ENCODE measurements at regions not wholly inside any gene's neighbourhood (a gene's known extent, or its start where the extent isn't known, plus 50 kb on each side); places are given as distances from the start of the nearest gene placed in this dataset.
"Not testable (repeated sequence)": the region's sequence is repeated elsewhere in the genome, so short reads cannot be mapped to it uniquely, and the experiment has no call there.

- Histone ChIP-seq H3K4me3 (no peak overlapping the region), H3K4me1 (replicated peaks in 1 of 2) (peaks cover 0 to 4% of the 10 kb centered on the region in 2 donors), H3K27ac (no peak overlapping the region)
- ATAC-seq (replicated peaks in 6 of 8) = no peak
- 25 to 100% (median 70%) methylated on average over 1 to 8 of the region's 8 CpGs for WGBS, 10 experiments
- in situ Hi-C loops (cut with MboI; ENCODE audit: low pct_unique_long_range_greater_than_20kb in 2 of 9, low sequenced_read_pairs in 9 of 9, unreplicated experiment in 9 of 9) = no loop called here
These were observed 51.6 kb upstream of the LYRM9 start for GRCh38 chr17:27944546-27945332.

GRCh38 chr17:27945333-27945616 lies 52.1 kb upstream of the LYRM9 start:
- in situ Hi-C loops (cut with MboI; ENCODE audit: low pct_unique_long_range_greater_than_20kb in 2 of 9, low sequenced_read_pairs in 9 of 9, unreplicated experiment in 9 of 9) = no loop called here
- ATAC-seq (replicated peaks in 6 of 8) = no peak
- H3K27ac ChIP-seq = no peak overlapping the region

GRCh38 chr17:27945953-27946352 lies 52.8 kb upstream of the LYRM9 start:
- ATAC-seq (replicated peaks in 6 of 8) = peak in 3 of 8 experiments; percentile 85 to 89 (median 88)
- Histone ChIP-seq H3K4me3 (no peak overlapping the region), H3K27ac (no peak overlapping the region), H3K4me1 (replicated peaks in 1 of 2) (peaks cover 0 to 4% of the 10 kb centered on the region in 2 donors)
- WGBS, 10 experiments = 40 to 87% (median 78%) methylated on average over 2 to 5 of the region's 5 CpGs; no CpG with 5 or more reads in 1 of the 10 experiments
- in situ Hi-C loops (cut with MboI; ENCODE audit: low pct_unique_long_range_greater_than_20kb in 2 of 9, low sequenced_read_pairs in 9 of 9, unreplicated experiment in 9 of 9) = no loop called here

More at GRCh38 chr17:27945333-27945616, 52.1 kb upstream of the LYRM9 start:
- 69 to 93% (median 83%) methylated on average over 1 to 6 of the region's 6 CpGs; no CpG with 5 or more reads in 5 of the 10 experiments for WGBS, 10 experiments
- Histone ChIP-seq H3K4me3 (no peak overlapping the region), H3K4me1 (replicated peaks in 1 of 2) (peaks cover 0 to 4% of the 10 kb centered on the region in 2 donors)

- Histone ChIP-seq H3K4me1 (replicated peaks in 1 of 2) (peaks cover 0 to 4% of the 10 kb centered on the region in 2 donors), H3K27ac (no peak overlapping the region), H3K4me3 (no peak overlapping the region)
- 0 to 93% (median 74%) methylated on average over 1 to 2 of the region's 2 CpGs; no CpG with 5 or more reads in 4 of the 10 experiments for WGBS, 10 experiments
- in situ Hi-C loops (cut with MboI; ENCODE audit: low pct_unique_long_range_greater_than_20kb in 2 of 9, low sequenced_read_pairs in 9 of 9, unreplicated experiment in 9 of 9) = no loop called here
- no peak for ATAC-seq (replicated peaks in 6 of 8)
These were observed 53.3 kb upstream of the LYRM9 start for GRCh38 chr17:27946513-27946912.

GRCh38 chr17:27947005-27947406 lies 53.8 kb upstream of the LYRM9 start:
- H3K4me3 ChIP-seq = no peak overlapping the region
- H3K4me1 ChIP-seq (replicated peaks in 1 of 2) = peaks cover 0 to 4% of the 10 kb centered on the region in 2 donors
- ATAC-seq (replicated peaks in 6 of 8) = peak in 5 of 8 experiments; percentile 60 to 90 (median 82)
- WGBS, 10 experiments = 0 to 67% (median 32%) methylated on average over 1 to 4 of the region's 4 CpGs
- H3K27ac ChIP-seq = no peak overlapping the region
- in situ Hi-C loops (cut with MboI; ENCODE audit: low pct_unique_long_range_greater_than_20kb in 2 of 9, low sequenced_read_pairs in 9 of 9, unreplicated experiment in 9 of 9) = no loop called here

GRCh38 chr17:27949304-27949703 lies 56.1 kb upstream of the LYRM9 start:
- Histone ChIP-seq H3K4me3 (no peak overlapping the region), H3K27ac (no peak overlapping the region), H3K4me1 (replicated peaks in 1 of 2) (peaks cover 0 to 4% of the 10 kb centered on the region in 2 donors)
- 20 to 100% (median 59%) methylated on average over 1 to 3 of the region's 3 CpGs; no CpG with 5 or more reads in 4 of the 10 experiments for WGBS, 10 experiments
- no peak for ATAC-seq (replicated peaks in 6 of 8)
- in situ Hi-C loops (cut with MboI; ENCODE audit: low pct_unique_long_range_greater_than_20kb in 2 of 9, low sequenced_read_pairs in 9 of 9, unreplicated experiment in 9 of 9) = no loop called here

GRCh38 chr17:27950225-27950624 lies 57.1 kb upstream of the LYRM9 start:
- 70 to 100% (median 91%) methylated on average over 1 to 4 of the region's 7 CpGs; no CpG with 5 or more reads in 4 of the 10 experiments for WGBS, 10 experiments
- H3K4me1 ChIP-seq (replicated peaks in 1 of 2); ATAC-seq (replicated peaks in 6 of 8); H3K27ac ChIP-seq; in situ Hi-C loops (cut with MboI; ENCODE audit: low pct_unique_long_range_greater_than_20kb in 2 of 9, low sequenced_read_pairs in 9 of 9, unreplicated experiment in 9 of 9); H3K4me3 ChIP-seq: not testable (repeated sequence)

- 45 to 94% (median 65%) methylated on average over 1 to 4 of the region's 5 CpGs; no CpG with 5 or more reads in 3 of the 10 experiments for WGBS, 10 experiments
- in situ Hi-C loops (cut with MboI; ENCODE audit: low pct_unique_long_range_greater_than_20kb in 2 of 9, low sequenced_read_pairs in 9 of 9, unreplicated experiment in 9 of 9) = no loop called here
- H3K4me1 ChIP-seq (replicated peaks in 1 of 2) = peaks cover 0 to 4% of the 10 kb centered on the region in 2 donors
- H3K4me3 ChIP-seq = no peak overlapping the region
- H3K27ac ChIP-seq = no peak overlapping the region
- ATAC-seq (replicated peaks in 6 of 8) = no peak
These were observed 57.8 kb upstream of the LYRM9 start for GRCh38 chr17:27950995-27951394.

- ATAC-seq (replicated peaks in 6 of 8) = peak in 1 of 8 experiments; percentile 28
- 40 to 60% (median 60%) methylated on average over 1 of the region's 6 CpGs; no CpG with 5 or more reads in 7 of the 10 experiments for WGBS, 10 experiments
- H3K4me1 ChIP-seq (replicated peaks in 1 of 2) = peaks cover 0 to under 1% of the 10 kb centered on the region in 2 donors
- no peak overlapping the region for H3K27ac ChIP-seq
- no peak overlapping the region for H3K4me3 ChIP-seq
- in situ Hi-C loops (cut with MboI; ENCODE audit: low pct_unique_long_range_greater_than_20kb in 2 of 9, low sequenced_read_pairs in 9 of 9, unreplicated experiment in 9 of 9) = no loop called here
These were observed 58.7 kb upstream of the LYRM9 start for GRCh38 chr17:27951872-27952271.

GRCh38 chr17:27952366-27952765 lies 59.2 kb upstream of the LYRM9 start:
- in situ Hi-C loops (cut with MboI; ENCODE audit: low pct_unique_long_range_greater_than_20kb in 2 of 9, low sequenced_read_pairs in 9 of 9, unreplicated experiment in 9 of 9) = no loop called here
- WGBS, 10 experiments = 20% methylated on average over 1 of the region's 7 CpGs; no CpG with 5 or more reads in 9 of the 10 experiments
- no peak overlapping the region for H3K27ac ChIP-seq
- ATAC-seq (replicated peaks in 6 of 8) = peak in 1 of 8 experiments; percentile 31
- no peak overlapping the region for H3K4me3 ChIP-seq
- H3K4me1 ChIP-seq (replicated peaks in 1 of 2) = no peaks in the 10 kb centered on the region

GRCh38 chr17:27954548-27955495 lies 61.7 kb upstream of the LYRM9 start:
- Histone ChIP-seq H3K4me3 (no peak overlapping the region), H3K4me1 (replicated peaks in 1 of 2) (no peaks in the 10 kb centered on the region), H3K27ac (no peak overlapping the region)
- in situ Hi-C loops (cut with MboI; ENCODE audit: low pct_unique_long_range_greater_than_20kb in 2 of 9, low sequenced_read_pairs in 9 of 9, unreplicated experiment in 9 of 9) = no loop called here
- 6 to 100% (median 42%) methylated on average over 1 to 5 of the region's 8 CpGs for WGBS, 10 experiments
- ATAC-seq (replicated peaks in 6 of 8) = peak in 2 of 8 experiments; percentile 19 to 62

- ATAC-seq (replicated peaks in 6 of 8) = no peak
These were observed 63.7 kb upstream of the LYRM9 start for GRCh38 chr17:27956601-27957445.

More at GRCh38 chr17:27956601-27957445, 63.7 kb upstream of the LYRM9 start:
- no peak overlapping the region for H3K4me3 ChIP-seq
- H3K4me1 ChIP-seq (replicated peaks in 1 of 2) = no peaks in the 10 kb centered on the region
- 21 to 100% (median 56%) methylated on average over 2 to 12 of the region's 13 CpGs; no CpG with 5 or more reads in 3 of the 10 experiments for WGBS, 10 experiments
- no peak overlapping the region for H3K27ac ChIP-seq
- in situ Hi-C loops (cut with MboI; ENCODE audit: low pct_unique_long_range_greater_than_20kb in 2 of 9, low sequenced_read_pairs in 9 of 9, unreplicated experiment in 9 of 9) = no loop called here

Measured in motor neuron (in vitro differentiated cells).